OCI-LY7 (cell line): ENCODE measurements at regions not wholly inside any gene's neighbourhood (a gene's known extent, or its start where the extent isn't known, plus 50 kb on each side); places are given as distances from the start of the nearest gene placed in this dataset.

Source experiments
- BruUV-seq: library from RNA; stranded (reverse); fragments of 400-500 nt; replicated peaks from 2 replicates; lab custom pipeline; 2021; lab: Mats Ljungman, UMichigan
- CTCF ChIA-PET: fragments of 300-600 bp; sonication (Branson Sonifier 250); formaldehyde crosslinking; loops from one replicate; lab custom pipeline; 2022; ENCODE audit warnings: antibody characterized with exemption; ENCODE audit not compliant: unreplicated experiment; lab: Charles Lee
- POLR2A ChIA-PET: fragments of 300-600 bp; sonication (Branson Sonifier 250); formaldehyde crosslinking; loops from one replicate; lab custom pipeline; 2022; ENCODE audit warnings: antibody characterized with exemption; lab: Charles Lee
- DNase-seq: peaks from one replicate; pipeline ENCODE4 v3.0.0-alpha.2; 2015; ENCODE audit warnings: low spot score
- H2AFZ ChIP-seq: fragments of 200-600 bp; sonication (generic), shearing (Covaris generic); 2 replicates; pipeline ENCODE4 v1.6.1; 2014; ENCODE audit warnings: mild to moderate bottlenecking, antibody characterized with exemption, low read length, moderate library complexity
- H3K27ac ChIP-seq: fragments of 200-600 bp; sonication (generic); 2 replicates; pipeline ENCODE4 v1.5.1; 2014; ENCODE audit warnings: mixed run types, low read depth, mild to moderate bottlenecking, moderate library complexity, low read length, inconsistent platforms; ENCODE audit not compliant: poor library complexity, severe bottlenecking
- H3K36me3 ChIP-seq: fragments of 200-600 bp; sonication (generic); 2 replicates; pipeline ENCODE4 v1.6.1; 2014; ENCODE audit warnings: mild to moderate bottlenecking, antibody characterized with exemption, low read length, moderate library complexity, mixed read lengths; ENCODE audit not compliant: insufficient read depth
- H3K4me1 ChIP-seq: fragments of 200-600 bp; sonication (generic); 2 replicates; pipeline ENCODE4 v1.5.1; 2014; ENCODE audit warnings: mild to moderate bottlenecking, low read length; ENCODE audit not compliant: insufficient read depth, poor library complexity, severe bottlenecking
- H3K4me2 ChIP-seq: fragments of 200-600 bp; sonication (generic); 2 replicates; pipeline ENCODE4 v1.6.1; 2014; ENCODE audit warnings: mild to moderate bottlenecking, low read length
- H3K4me3 ChIP-seq: fragments of 200-600 bp; sonication (generic); 2 replicates; pipeline ENCODE4 v1.5.1; 2014; ENCODE audit warnings: mild to moderate bottlenecking, low read depth, low read length; ENCODE audit not compliant: poor library complexity, severe bottlenecking
- H3K79me2 ChIP-seq: fragments of 200-600 bp; sonication (generic); 2 replicates; pipeline ENCODE4 v1.6.1; 2016; ENCODE audit warnings: low read depth, mild to moderate bottlenecking, low read length, moderate library complexity, mixed read lengths; ENCODE audit not compliant: insufficient read depth
- H3K9me2 ChIP-seq: fragments of 200-600 bp; sonication (generic); 2 replicates; pipeline ENCODE4 v1.6.1; 2016; ENCODE audit warnings: mild to moderate bottlenecking, low read length, mixed read lengths; ENCODE audit not compliant: insufficient read depth
- H3K9me3 ChIP-seq: fragments of 200-600 bp; sonication (generic); 2 replicates; pipeline ENCODE4 v1.6.1; 2014; ENCODE audit warnings: mild to moderate bottlenecking, mixed run types, low read length, mixed read lengths
- H4K20me1 ChIP-seq: fragments of 200-600 bp; sonication (generic); 2 replicates; pipeline ENCODE4 v1.6.1; 2014; ENCODE audit warnings: mild to moderate bottlenecking, antibody characterized with exemption, low read length, moderate library complexity, mixed read lengths; ENCODE audit not compliant: insufficient read depth
- CTCF ChIP-seq: fragments of 200-600 bp; sonication (generic); conservative IDR thresholded peaks from 2 replicates; pipeline ENCODE4 v1.5.1; 2014; ENCODE audit warnings: mild to moderate bottlenecking, antibody characterized with exemption, low read length, moderate library complexity, mixed read lengths
- EZH2phosphoT487 ChIP-seq: fragments of 200-600 bp; sonication (generic); IDR thresholded peaks from 2 replicates; pipeline ENCODE4 v1.6.1; 2018; ENCODE audit warnings: low read depth, borderline replicate concordance, mild to moderate bottlenecking, mixed run types, antibody characterized with exemption, low read length, moderate library complexity, mixed read lengths
- intact Hi-C: fragments of 100-400 bp; cut with micrococcal nuclease; formaldehyde crosslinking; loops from one replicate; pipeline ENCODE4 v1.10.0; 2022; ENCODE audit not compliant: unreplicated experiment

DNA sequence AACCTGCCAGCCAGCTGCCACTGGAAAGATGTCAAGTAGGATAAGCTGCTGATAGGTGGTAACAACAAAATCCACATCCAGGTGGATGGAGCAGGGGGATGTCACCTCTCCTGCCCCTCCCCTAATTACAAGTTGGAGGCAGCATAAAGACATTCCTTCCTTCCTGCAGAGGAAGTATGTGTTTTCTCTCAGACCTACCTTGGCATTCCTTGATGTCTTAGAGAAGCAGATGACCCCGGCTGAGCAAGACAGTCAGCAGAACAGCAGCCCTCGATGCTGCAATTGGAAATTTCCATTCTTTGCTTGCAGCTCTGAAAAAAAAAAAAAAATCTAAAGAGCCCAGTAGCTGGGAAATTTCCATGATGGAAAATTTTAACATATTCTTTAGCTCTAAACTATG lies 137.5 kb upstream of the MKLN1 start:
- no peak for DNase-seq
- H3K36me3 ChIP-seq: no peaks in the 10 kb centered on the region
- no peak overlapping the region for H3K4me2 ChIP-seq
- no peaks in the 10 kb centered on the region for H3K9me2 ChIP-seq
- POLR2A ChIA-PET: interaction anchor here (0.6 to 1.1 kb wide), 5 partner anchors 17 to 114 kb away, joined by 3 to 5 read pairs (median 3); no protein-coding TSS in a partner anchor
- H4K20me1 ChIP-seq: no peaks in the 10 kb centered on the region
- CTCF ChIA-PET: no interaction called here
- BruUV-seq: no TSS peak
- H3K9me3 ChIP-seq: no peaks in the 10 kb centered on the region
- no peaks in the 10 kb centered on the region for H3K4me1 ChIP-seq
- intact Hi-C loops: no loop called here
- H3K4me3 ChIP-seq: no peak overlapping the region
- no peak overlapping the region for H2AFZ ChIP-seq
- H3K79me2 ChIP-seq: no peaks in the 10 kb centered on the region
- TF ChIP-seq EZH2phosphoT487: no peak
- TF ChIP-seq CTCF: no peak
- no peak overlapping the region for H3K27ac ChIP-seq

GRCh38 chr7:131190581-131190980 lies 137.1 kb upstream of the MKLN1 start:
- no peaks in the 10 kb centered on the region for H3K9me2 ChIP-seq
- BruUV-seq: no TSS peak
- H3K9me3 ChIP-seq: no peaks in the 10 kb centered on the region
- no peaks in the 10 kb centered on the region for H4K20me1 ChIP-seq
- H3K4me1 ChIP-seq: no peaks in the 10 kb centered on the region
- ChIA-PET CTCF (no interaction called here), POLR2A (interaction anchor here (0.6 to 1.1 kb wide), 6 partner anchors 18 to 66 kb away, joined by 3 to 5 read pairs (median 3); no protein-coding TSS in a partner anchor)
- no peak for DNase-seq
- intact Hi-C loops: no loop called here
- no peak overlapping the region for H3K27ac ChIP-seq
- no peak overlapping the region for H3K4me2 ChIP-seq
- no peak overlapping the region for H3K4me3 ChIP-seq
- no peak overlapping the region for H2AFZ ChIP-seq
- H3K36me3 ChIP-seq: no peaks in the 10 kb centered on the region
- H3K79me2 ChIP-seq: no peaks in the 10 kb centered on the region
- no peak for TF ChIP-seq CTCF

GRCh38 chr7:131194070-131194865 lies 133.4 kb upstream of the MKLN1 start:
- Histone ChIP-seq H3K9me2 (no peaks in the 10 kb centered on the region), H3K27ac (no peak overlapping the region), H3K4me3 (no peak overlapping the region), H3K36me3 (no peaks in the 10 kb centered on the region), H3K9me3 (no peaks in the 10 kb centered on the region), H4K20me1 (no peaks in the 10 kb centered on the region), H3K4me1 (no peaks in the 10 kb centered on the region), H3K4me2 (no peak overlapping the region), H2AFZ (no peak overlapping the region), H3K79me2 (no peaks in the 10 kb centered on the region)
- POLR2A ChIA-PET: interaction anchor here (0.5 to 1.2 kb wide), 8 partner anchors 12 to 278 kb away, joined by 3 to 5 read pairs (median 4); no protein-coding TSS in a partner anchor
- CTCF ChIA-PET: no interaction called here
- BruUV-seq: no TSS peak
- intact Hi-C loops: no loop called here
- no peak for DNase-seq
- TF ChIP-seq EZH2phosphoT487 (no peak), CTCF (no peak)
